NB4 (cell line): ENCODE measurements at regions not wholly inside any gene's neighbourhood (a gene's known extent, or its start where the extent isn't known, plus 50 kb on each side); places are given as distances from the start of the nearest gene placed in this dataset.

ENCODE experiments used
- CTCF ChIP-seq: IDR thresholded peaks from one replicate; pipeline ENCODE4 v1.5.1; 2012; ENCODE audit warnings: low read depth, low read length
- MAX ChIP-seq: IDR thresholded peaks from 2 replicates; pipeline ENCODE4 v1.6.1; 2011; ENCODE audit warnings: low read depth, low read length

GRCh38 chr3:144458283-144458682 is 486.7 kb downstream of the DIPK2A start:
- TF ChIP-seq CTCF (no peak), MAX (no peak)
